ENCODE measurements at regions not wholly inside any gene's neighbourhood (a gene's known extent, or its start where the extent isn't known, plus 50 kb on each side); places are given as distances from the start of the nearest gene placed in this dataset.

DNA sequence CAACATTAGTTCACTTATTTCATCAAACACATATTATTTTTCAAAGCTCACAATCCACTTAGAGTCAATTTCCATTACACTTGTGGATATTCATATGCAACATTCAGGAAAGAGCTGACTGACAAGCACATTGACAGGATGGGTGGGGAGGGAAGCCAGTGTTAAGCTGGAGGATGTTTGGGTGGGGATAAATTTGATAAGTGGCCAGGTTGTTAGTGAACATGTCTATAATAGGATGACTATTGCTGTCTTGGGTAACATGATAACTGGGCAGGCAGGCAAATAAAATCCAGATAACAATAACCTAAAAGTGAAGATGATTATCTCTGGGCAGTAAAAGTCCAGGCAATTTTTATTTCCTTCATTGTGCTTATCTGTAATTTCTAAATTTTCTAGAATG, 73.8 kb upstream of the OSBPL8 start:
- Histone ChIP-seq H3K27me3 (ENCODE audit: control insufficient read depth, insufficient read depth, low read length) (no peaks in the 10 kb centered on the region), H3K4me3 (ENCODE audit: low read depth, low read length) (no peak overlapping the region), H3K36me3 (ENCODE audit: control insufficient read depth, insufficient read depth, low read length) (no peaks in the 10 kb centered on the region)
- DNase-seq (ENCODE audit: low read depth), result no peak
- TF ChIP-seq, protein P1, sequence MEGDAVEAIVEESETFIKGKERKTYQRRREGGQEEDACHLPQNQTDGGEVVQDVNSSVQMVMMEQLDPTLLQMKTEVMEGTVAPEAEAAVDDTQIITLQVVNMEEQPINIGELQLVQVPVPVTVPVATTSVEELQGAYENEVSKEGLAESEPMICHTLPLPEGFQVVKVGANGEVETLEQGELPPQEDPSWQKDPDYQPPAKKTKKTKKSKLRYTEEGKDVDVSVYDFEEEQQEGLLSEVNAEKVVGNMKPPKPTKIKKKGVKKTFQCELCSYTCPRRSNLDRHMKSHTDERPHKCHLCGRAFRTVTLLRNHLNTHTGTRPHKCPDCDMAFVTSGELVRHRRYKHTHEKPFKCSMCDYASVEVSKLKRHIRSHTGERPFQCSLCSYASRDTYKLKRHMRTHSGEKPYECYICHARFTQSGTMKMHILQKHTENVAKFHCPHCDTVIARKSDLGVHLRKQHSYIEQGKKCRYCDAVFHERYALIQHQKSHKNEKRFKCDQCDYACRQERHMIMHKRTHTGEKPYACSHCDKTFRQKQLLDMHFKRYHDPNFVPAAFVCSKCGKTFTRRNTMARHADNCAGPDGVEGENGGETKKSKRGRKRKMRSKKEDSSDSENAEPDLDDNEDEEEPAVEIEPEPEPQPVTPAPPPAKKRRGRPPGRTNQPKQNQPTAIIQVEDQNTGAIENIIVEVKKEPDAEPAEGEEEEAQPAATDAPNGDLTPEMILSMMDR (IDR thresholded peaks at IDR 0.05; ENCODE audit: insufficient read depth, low read depth, low read length), result no peak
- ChIA-PET POLR2A (no interaction called here), CTCF (no interaction called here)

DNA sequence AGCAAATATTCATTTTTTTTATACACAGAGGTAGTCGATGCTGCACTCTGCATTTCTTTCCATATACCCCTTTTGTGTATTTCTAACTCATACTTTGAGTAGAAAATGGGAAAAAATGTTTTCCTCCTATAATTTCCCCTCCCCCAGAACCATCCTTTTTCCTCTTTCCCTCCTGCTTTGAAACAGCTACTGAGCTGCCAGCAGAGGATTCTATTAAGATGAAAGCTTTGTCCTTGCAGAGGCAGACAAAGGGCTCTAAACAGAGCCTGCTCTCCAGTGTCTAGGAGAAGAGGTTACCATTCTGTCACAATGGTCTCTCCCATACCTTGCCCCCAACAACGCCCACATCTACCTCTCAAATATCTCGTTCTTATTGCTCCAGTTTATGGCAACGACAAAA, 74.6 kb upstream of the OSBPL8 start:
- CTCF ChIA-PET, result interaction anchor here (1.4 to 1.9 kb wide), 2 partner anchors 9 to 22 kb away, joined by 3 to 5 read pairs; no protein-coding TSS in a partner anchor
- Histone ChIP-seq H3K36me3 (ENCODE audit: control insufficient read depth, insufficient read depth, low read length) (no peaks in the 10 kb centered on the region), H3K27me3 (ENCODE audit: control insufficient read depth, insufficient read depth, low read length) (no peaks in the 10 kb centered on the region), H3K4me3 (ENCODE audit: low read depth, low read length) (no peak overlapping the region)
- TF ChIP-seq, protein P1 (IDR thresholded peaks at IDR 0.05; ENCODE audit: insufficient read depth, low read depth, low read length), result no peak
- no peak for DNase-seq (ENCODE audit: low read depth)
- POLR2A ChIA-PET, result no interaction called here

DNA sequence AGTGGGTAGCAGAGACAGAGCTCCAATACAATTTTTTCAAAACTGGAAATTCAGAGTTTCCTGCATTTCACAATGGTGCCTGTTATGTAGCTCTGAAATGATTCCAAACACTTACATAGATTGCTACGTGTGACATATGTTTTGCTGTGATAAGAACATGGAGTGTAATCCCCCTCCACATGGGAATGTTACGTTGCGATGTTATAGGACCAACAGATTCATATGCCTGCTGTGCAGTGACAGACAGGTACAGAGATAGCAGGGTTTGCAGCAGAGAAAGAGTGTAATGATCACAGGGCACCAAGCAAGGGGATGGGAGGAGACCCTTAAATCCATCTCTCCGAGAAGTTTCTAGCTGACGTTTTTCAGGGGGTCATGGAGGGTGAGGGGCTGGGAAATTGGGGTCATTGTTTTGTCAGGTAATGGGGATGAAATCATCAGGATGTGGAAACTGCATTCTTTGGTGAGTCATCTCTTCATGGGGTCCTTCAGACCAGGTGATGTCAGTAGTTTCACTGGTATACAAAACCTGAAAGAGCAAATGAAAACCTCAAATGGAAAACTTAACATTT, 76.6 kb upstream of the OSBPL8 start:
- POLR2A ChIA-PET, result no interaction called here
- CTCF ChIA-PET, result interaction anchor here (1.9 kb wide), 1 partner anchor 11 kb away, joined by 5 read pairs; no protein-coding TSS in a partner anchor
- no peak for DNase-seq (ENCODE audit: low read depth)
- TF ChIP-seq, protein P1 (IDR thresholded peaks at IDR 0.05; ENCODE audit: insufficient read depth, low read depth, low read length), result no peak
- Histone ChIP-seq H3K27me3 (ENCODE audit: control insufficient read depth, insufficient read depth, low read length) (no peaks in the 10 kb centered on the region), H3K4me3 (ENCODE audit: low read depth, low read length) (no peak overlapping the region), H3K36me3 (ENCODE audit: control insufficient read depth, insufficient read depth, low read length) (no peaks in the 10 kb centered on the region)

DNA sequence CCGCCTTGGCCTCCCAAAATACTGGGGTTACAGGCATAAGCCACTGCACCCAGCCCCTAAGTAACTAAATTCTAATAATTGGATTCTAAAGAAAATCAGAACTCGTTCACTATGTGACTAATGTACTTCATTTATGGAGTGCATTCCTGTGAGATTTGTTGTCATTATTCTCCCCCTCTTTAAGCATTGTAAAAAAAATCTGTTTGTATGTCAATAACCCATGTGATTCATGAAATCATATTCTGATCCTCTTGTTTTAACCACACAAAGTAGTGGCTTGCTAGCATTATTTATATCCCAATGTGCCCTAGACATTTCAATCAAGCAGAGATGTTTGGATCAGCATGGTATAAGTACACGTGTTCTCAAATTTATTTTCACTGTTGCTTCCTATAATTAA, 78.2 kb upstream of the OSBPL8 start:
- ChIA-PET CTCF (interaction anchor here (1.2 kb wide), 1 partner anchor 153 kb away, joined by 4 read pairs; no protein-coding TSS in a partner anchor), POLR2A (no interaction called here)
- Histone ChIP-seq H3K27me3 (ENCODE audit: control insufficient read depth, insufficient read depth, low read length) (no peaks in the 10 kb centered on the region), H3K4me3 (ENCODE audit: low read depth, low read length) (no peak overlapping the region), H3K36me3 (ENCODE audit: control insufficient read depth, insufficient read depth, low read length) (no peaks in the 10 kb centered on the region)
- DNase-seq (ENCODE audit: low read depth), result no peak
- TF ChIP-seq, protein P1 (IDR thresholded peaks at IDR 0.05; ENCODE audit: insufficient read depth, low read depth, low read length), result no peak

DNA sequence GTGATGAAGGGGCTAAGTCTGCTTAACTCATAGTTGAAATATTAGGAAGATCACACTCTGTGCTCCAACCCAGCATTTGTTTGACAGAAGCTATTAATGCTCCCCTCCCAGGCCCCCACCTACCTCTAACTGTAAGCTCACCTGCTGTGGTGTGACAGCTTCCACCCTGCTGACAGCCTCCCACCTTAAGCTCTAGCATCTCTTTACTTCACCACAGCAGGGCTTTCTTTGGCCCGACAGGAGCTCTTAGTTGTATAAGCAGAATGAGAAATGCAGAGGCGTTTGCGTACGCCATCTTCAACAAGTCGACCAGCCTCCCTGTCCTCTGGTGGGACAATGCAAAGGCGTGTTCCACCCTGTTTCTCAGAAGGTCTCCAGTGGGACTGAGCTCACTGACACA, 80.1 kb upstream of the OSBPL8 start:
- TF ChIP-seq, protein P1 (IDR thresholded peaks at IDR 0.05; ENCODE audit: insufficient read depth, low read depth, low read length), result no peak
- ChIA-PET POLR2A (no interaction called here), CTCF (no interaction called here)
- no peaks in the 10 kb centered on the region for H3K36me3 ChIP-seq (ENCODE audit: control insufficient read depth, insufficient read depth, low read length)
- H3K4me3 ChIP-seq (ENCODE audit: low read depth, low read length), result no peak overlapping the region
- no peak for DNase-seq (ENCODE audit: low read depth)
- H3K27me3 ChIP-seq (ENCODE audit: control insufficient read depth, insufficient read depth, low read length), result no peaks in the 10 kb centered on the region
